ENCODE measurements at regions not wholly inside any gene's neighbourhood (a gene's known extent, or its start where the extent isn't known, plus 50 kb on each side); places are given as distances from the start of the nearest gene placed in this dataset.

- H3K4me3 Mint-ChIP-seq = no peak overlapping the region
- H3K4me1 ChIP-seq (ENCODE audit: control insufficient read depth in 2 of 2, insufficient read depth in 2 of 2, low read length in 2 of 2) = no peaks in the 10 kb centered on the region
- intact Hi-C loops (cut with micrococcal nuclease) = no loop called here
- H4K20me1 ChIP-seq (ENCODE audit: control insufficient read depth, insufficient read depth, low read length, poor library complexity, severe bottlenecking) = no peaks in the 10 kb centered on the region
- H3K4me1 Mint-ChIP-seq = no peaks in the 10 kb centered on the region
- H3K27me3 Mint-ChIP-seq = no peaks in the 10 kb centered on the region
- POLR2A ChIA-PET = no interaction called here
- H3K27ac ChIP-seq (ENCODE audit: low read length in 2 of 2) = no peak overlapping the region
- H3K4me3 ChIP-seq (ENCODE audit: control extremely low read depth in 1 of 5, extremely low read depth in 1 of 5, insufficient read depth in 1 of 5, low read depth in 2 of 5, low read length in 4 of 5) = no peak overlapping the region
- TF ChIP-seq CTCF (IDR thresholded peaks at IDR 0.05) (no peak), EZH2 (IDR thresholded peaks at IDR 0.05; ENCODE audit: borderline replicate concordance, insufficient read depth, low read depth, low read length, poor library complexity, severe bottlenecking) (no peak)
- H3K4me2 ChIP-seq (replicated peaks; ENCODE audit: low read depth, low read length, poor library complexity, severe bottlenecking) = no peak overlapping the region
- no peaks in the 10 kb centered on the region for H3K9me3 Mint-ChIP-seq (ENCODE audit: insufficient read depth)
- H3K27ac Mint-ChIP-seq = no peak overlapping the region
- DNase-seq = no peak
- CTCF ChIA-PET = no interaction called here
- no peak for ATAC-seq (ENCODE audit: low read depth)
- H2AFZ ChIP-seq (ENCODE audit: insufficient read depth, low read depth, low read length, poor library complexity, severe bottlenecking) = no peak overlapping the region
- H3K36me3 ChIP-seq (replicated peaks in 1 of 2; ENCODE audit: control extremely low read depth in 1 of 2, control insufficient read depth in 1 of 2, extremely low read depth in 1 of 2, insufficient read depth in 2 of 2, low read length in 1 of 2) = no peaks in the 10 kb centered on the region
- no peaks in the 10 kb centered on the region for H3K79me2 ChIP-seq (ENCODE audit: control insufficient read depth, insufficient read depth, low read length)
- H3K27me3 ChIP-seq (replicated peaks in 1 of 4; ENCODE audit: control extremely low read depth in 1 of 4, control insufficient read depth in 3 of 4, insufficient read depth in 4 of 4, low read length in 3 of 4) = no peaks in the 10 kb centered on the region
- no peak overlapping the region for H3K9ac ChIP-seq (ENCODE audit: low read length)
- WGBS (ENCODE audit: insufficient coverage) = no CpG with 5 or more reads among the region's 3 CpGs
- H3K9me3 ChIP-seq (ENCODE audit: control extremely low read depth in 1 of 3, control insufficient read depth in 2 of 3, insufficient read depth in 1 of 3, low read length in 2 of 3) = no peaks in the 10 kb centered on the region
These were observed 174.4 kb downstream of the CENPF start for GRCh38 chr1:214777364-214777763.

- TF ChIP-seq CTCF (IDR thresholded peaks at IDR 0.05) (no peak), EZH2 (IDR thresholded peaks at IDR 0.05; ENCODE audit: borderline replicate concordance, insufficient read depth, low read depth, low read length, poor library complexity, severe bottlenecking) (no peak)
- ChIA-PET POLR2A (no interaction called here), CTCF (no interaction called here)
- ATAC-seq (ENCODE audit: low read depth) (no peak), DNase-seq (no peak)
- intact Hi-C loops (cut with micrococcal nuclease) = no loop called here
- WGBS (ENCODE audit: insufficient coverage) = no CpG with 5 or more reads among the region's 1 CpG
- Mint-ChIP-seq H3K9me3 (ENCODE audit: insufficient read depth) (no peaks in the 10 kb centered on the region), H3K27me3 (no peaks in the 10 kb centered on the region), H3K27ac (no peak overlapping the region), H3K4me3 (no peak overlapping the region), H3K4me1 (no peaks in the 10 kb centered on the region)
- Histone ChIP-seq H3K4me1 (ENCODE audit: control insufficient read depth in 2 of 2, insufficient read depth in 2 of 2, low read length in 2 of 2) (no peaks in the 10 kb centered on the region), H3K4me3 (ENCODE audit: control extremely low read depth in 1 of 5, extremely low read depth in 1 of 5, insufficient read depth in 1 of 5, low read depth in 2 of 5, low read length in 4 of 5) (no peak overlapping the region), H3K27ac (ENCODE audit: low read length in 2 of 2) (no peak overlapping the region), H3K79me2 (ENCODE audit: control insufficient read depth, insufficient read depth, low read length) (no peaks in the 10 kb centered on the region), H3K27me3 (replicated peaks in 1 of 4; ENCODE audit: control extremely low read depth in 1 of 4, control insufficient read depth in 3 of 4, insufficient read depth in 4 of 4, low read length in 3 of 4) (no peaks in the 10 kb centered on the region), H3K36me3 (replicated peaks in 1 of 2; ENCODE audit: control extremely low read depth in 1 of 2, control insufficient read depth in 1 of 2, extremely low read depth in 1 of 2, insufficient read depth in 2 of 2, low read length in 1 of 2) (no peaks in the 10 kb centered on the region), H3K9me3 (ENCODE audit: control extremely low read depth in 1 of 3, control insufficient read depth in 2 of 3, insufficient read depth in 1 of 3, low read length in 2 of 3) (no peaks in the 10 kb centered on the region), H4K20me1 (ENCODE audit: control insufficient read depth, insufficient read depth, low read length, poor library complexity, severe bottlenecking) (no peaks in the 10 kb centered on the region), H2AFZ (ENCODE audit: insufficient read depth, low read depth, low read length, poor library complexity, severe bottlenecking) (no peak overlapping the region), H3K4me2 (replicated peaks; ENCODE audit: low read depth, low read length, poor library complexity, severe bottlenecking) (no peak overlapping the region), H3K9ac (ENCODE audit: low read length) (no peak overlapping the region)
These were observed 189.0 kb downstream of the CENPF start for GRCh38 chr1:214791961-214792360.
